Osteoblast (primary cell): ENCODE measurements at regions not wholly inside any gene's neighbourhood (a gene's known extent, or its start where the extent isn't known, plus 50 kb on each side); places are given as distances from the start of the nearest gene placed in this dataset.
"Not testable (repeated sequence)": the region's sequence is repeated elsewhere in the genome, so short reads cannot be mapped to it uniquely, and the experiment has no call there.

ENCODE experiments used
- DNase-seq: peaks from one replicate; pipeline ENCODE4 v3.0.0; 2011; ENCODE audit warnings: low spot score, mixed read lengths; ENCODE audit not compliant: insufficient read length; ENCODE audit errors: missing footprints
- H2AFZ ChIP-seq: 2 replicates; pipeline ENCODE4 v1.6.0; 2011; ENCODE audit warnings: mild to moderate bottlenecking, low read length
- H3K27ac ChIP-seq: 2 replicates; pipeline ENCODE4 v1.5.1; 2011; ENCODE audit warnings: mild to moderate bottlenecking, low read depth, low read length, moderate library complexity
- H3K27me3 ChIP-seq: 2 replicates; pipeline ENCODE4 v1.6.0; 2012; ENCODE audit warnings: mild to moderate bottlenecking, control low read depth, inconsistent platforms, low read length, moderate library complexity; ENCODE audit not compliant: insufficient read depth
- H3K36me3 ChIP-seq: 2 replicates; pipeline ENCODE4 v1.5.1; 2011; ENCODE audit warnings: mild to moderate bottlenecking, low read length, control low read depth, moderate library complexity; ENCODE audit not compliant: insufficient read depth
- H3K4me1 ChIP-seq: 2 replicates; pipeline ENCODE4 v1.5.1; 2011; ENCODE audit warnings: mild to moderate bottlenecking, low read length, control low read depth, moderate library complexity; ENCODE audit not compliant: insufficient read depth
- H3K4me2 ChIP-seq: 2 replicates; pipeline ENCODE4 v1.6.0; 2011; ENCODE audit warnings: mild to moderate bottlenecking, low read length; ENCODE audit not compliant: insufficient read depth
- H3K4me3 ChIP-seq: fragments of 200-600 bp; sonication (generic); 3 replicates; pipeline ENCODE4 v1.5.1; 2012; ENCODE audit warnings: mild to moderate bottlenecking, low read length, inconsistent platforms; ENCODE audit not compliant: insufficient read depth
- H3K79me2 ChIP-seq: 2 replicates; pipeline ENCODE4 v1.6.0; 2012; ENCODE audit warnings: mild to moderate bottlenecking, low read length, control low read depth, inconsistent platforms; ENCODE audit not compliant: insufficient read depth
- H3K9me3 ChIP-seq: 2 replicates; pipeline ENCODE4 v1.5.1; 2011; ENCODE audit warnings: low read depth, low read length, control low read depth
- H4K20me1 ChIP-seq: 2 replicates; pipeline ENCODE4 v1.6.0; 2012; ENCODE audit warnings: mild to moderate bottlenecking, low read length, control low read depth; ENCODE audit not compliant: insufficient read depth
- TF ChIP-seq, protein P1 (sequence below): IDR thresholded peaks from 2 replicates; pipeline ENCODE4 v1.5.1; 2011; ENCODE audit warnings: mild to moderate bottlenecking, low read depth, low read length, moderate library complexity; ENCODE audit errors: extremely low read depth

DNA sequence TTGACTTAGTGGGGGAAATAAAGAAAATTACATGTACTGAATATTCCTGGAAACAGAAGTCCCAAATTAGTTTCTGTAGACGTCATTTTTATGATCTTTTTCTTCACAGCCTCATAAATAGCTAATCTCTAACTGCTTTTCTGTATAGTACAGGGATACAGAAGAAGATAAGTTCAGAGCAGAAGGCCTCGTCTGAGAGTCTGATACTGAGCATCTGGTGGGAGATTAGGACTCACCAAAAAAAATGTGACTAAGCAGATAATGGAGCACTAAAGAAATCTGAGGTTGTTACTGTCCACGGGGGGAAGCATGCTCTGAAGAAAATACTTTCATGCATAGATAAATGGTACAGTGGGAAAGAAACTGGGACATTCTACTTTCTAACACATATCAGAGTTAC lies 115.3 kb upstream of the TRPC5 start:
- H4K20me1 ChIP-seq: no peaks in the 10 kb centered on the region

DNA sequence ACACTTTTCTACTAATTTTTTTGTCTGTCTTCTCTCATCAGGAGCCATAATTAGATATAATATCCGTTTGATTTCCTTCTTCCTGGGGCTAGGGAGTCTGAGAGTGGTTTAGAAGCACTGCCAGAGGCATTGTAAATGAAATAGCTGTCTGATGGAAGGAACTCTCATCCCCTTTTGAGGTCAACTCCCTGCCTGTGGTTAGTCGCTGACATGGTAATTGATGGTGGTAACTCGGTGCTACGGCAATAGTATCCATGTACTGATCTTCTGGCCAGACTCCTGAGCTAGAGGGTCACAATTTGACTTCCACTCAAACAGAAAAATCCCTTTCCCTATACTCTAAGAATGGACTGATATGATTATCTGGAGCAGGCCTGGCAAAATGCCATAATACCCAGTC lies 108.1 kb upstream of the TRPC5 start:
- no peak overlapping the region for H3K4me2 ChIP-seq
- no peaks in the 10 kb centered on the region for H4K20me1 ChIP-seq
- DNase-seq: no peak
- H2AFZ ChIP-seq: no peak overlapping the region
- H3K9me3 ChIP-seq: no peaks in the 10 kb centered on the region
- TF ChIP-seq, protein P1, sequence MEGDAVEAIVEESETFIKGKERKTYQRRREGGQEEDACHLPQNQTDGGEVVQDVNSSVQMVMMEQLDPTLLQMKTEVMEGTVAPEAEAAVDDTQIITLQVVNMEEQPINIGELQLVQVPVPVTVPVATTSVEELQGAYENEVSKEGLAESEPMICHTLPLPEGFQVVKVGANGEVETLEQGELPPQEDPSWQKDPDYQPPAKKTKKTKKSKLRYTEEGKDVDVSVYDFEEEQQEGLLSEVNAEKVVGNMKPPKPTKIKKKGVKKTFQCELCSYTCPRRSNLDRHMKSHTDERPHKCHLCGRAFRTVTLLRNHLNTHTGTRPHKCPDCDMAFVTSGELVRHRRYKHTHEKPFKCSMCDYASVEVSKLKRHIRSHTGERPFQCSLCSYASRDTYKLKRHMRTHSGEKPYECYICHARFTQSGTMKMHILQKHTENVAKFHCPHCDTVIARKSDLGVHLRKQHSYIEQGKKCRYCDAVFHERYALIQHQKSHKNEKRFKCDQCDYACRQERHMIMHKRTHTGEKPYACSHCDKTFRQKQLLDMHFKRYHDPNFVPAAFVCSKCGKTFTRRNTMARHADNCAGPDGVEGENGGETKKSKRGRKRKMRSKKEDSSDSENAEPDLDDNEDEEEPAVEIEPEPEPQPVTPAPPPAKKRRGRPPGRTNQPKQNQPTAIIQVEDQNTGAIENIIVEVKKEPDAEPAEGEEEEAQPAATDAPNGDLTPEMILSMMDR: no peak
- no peaks in the 10 kb centered on the region for H3K36me3 ChIP-seq
- H3K27me3 ChIP-seq: peaks cover 4% of the 10 kb centered on the region
- no peak overlapping the region for H3K27ac ChIP-seq
- H3K4me3 ChIP-seq: no peak overlapping the region
- H3K79me2 ChIP-seq: no peaks in the 10 kb centered on the region
- no peaks in the 10 kb centered on the region for H3K4me1 ChIP-seq

More for the DNA sequence above, 115.3 kb upstream of the TRPC5 start:
- TF ChIP-seq, protein P1: no peak
- Histone ChIP-seq H3K4me3 (no peak overlapping the region), H3K27ac (no peak overlapping the region), H3K4me1 (no peaks in the 10 kb centered on the region), H3K9me3 (no peaks in the 10 kb centered on the region), H3K27me3 (peaks cover 8% of the 10 kb centered on the region), H3K36me3 (no peaks in the 10 kb centered on the region), H3K79me2 (no peaks in the 10 kb centered on the region), H3K4me2 (no peak overlapping the region), H2AFZ (no peak overlapping the region)
- DNase-seq: no peak

DNA sequence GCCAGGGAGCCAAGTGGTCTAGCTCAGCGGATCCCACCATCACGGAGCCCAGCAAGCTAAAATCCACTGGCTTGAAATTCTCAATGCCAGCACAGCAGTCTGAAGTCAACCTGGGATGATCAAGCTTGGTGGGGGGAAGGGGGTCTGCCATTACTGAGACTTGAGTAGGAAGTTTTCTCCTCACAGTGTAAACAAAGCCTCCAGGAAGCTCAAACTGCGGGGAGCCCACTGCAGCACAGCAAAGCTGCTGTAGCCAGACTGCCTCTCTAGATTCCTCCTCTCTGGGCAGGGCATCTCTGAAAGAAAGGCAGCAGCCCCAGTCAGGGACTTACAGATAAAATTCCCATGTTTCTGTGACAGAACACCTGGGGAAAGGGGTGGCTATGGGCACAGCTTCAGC lies 98.8 kb upstream of the TRPC5 start:
- H3K4me1 ChIP-seq, H3K4me3 ChIP-seq, DNase-seq, H3K36me3 ChIP-seq, H2AFZ ChIP-seq, H3K9me3 ChIP-seq, H3K4me2 ChIP-seq, H4K20me1 ChIP-seq, H3K27me3 ChIP-seq, H3K79me2 ChIP-seq, H3K27ac ChIP-seq: not testable (repeated sequence)

DNA sequence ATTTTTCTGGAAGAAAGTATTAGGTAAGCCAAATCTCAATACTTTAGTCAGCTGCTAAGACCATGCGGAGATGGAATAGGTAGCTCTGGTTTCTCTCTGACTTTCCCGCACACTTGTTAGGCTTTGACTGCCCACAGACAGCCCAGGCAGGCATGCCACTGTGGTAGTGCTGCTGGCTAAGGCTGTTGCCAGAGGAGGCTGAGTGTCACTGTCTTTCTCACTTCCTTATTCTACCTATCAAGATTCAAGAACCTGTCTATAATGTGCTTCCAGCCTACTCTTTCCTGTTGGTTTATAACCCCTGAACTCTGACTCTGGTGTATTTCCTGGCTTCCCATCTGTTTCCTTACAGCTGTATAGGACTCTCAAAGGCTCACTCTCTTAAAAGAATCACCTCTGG lies 81.8 kb upstream of the TRPC5 start:
- no peak overlapping the region for H3K27ac ChIP-seq
- H3K36me3 ChIP-seq: no peaks in the 10 kb centered on the region
- H3K4me2 ChIP-seq: no peak overlapping the region
- no peak overlapping the region for H3K4me3 ChIP-seq
- TF ChIP-seq, protein P1: no peak
- H3K9me3 ChIP-seq: no peaks in the 10 kb centered on the region
- no peaks in the 10 kb centered on the region for H3K4me1 ChIP-seq
- H4K20me1 ChIP-seq: no peaks in the 10 kb centered on the region
- H3K79me2 ChIP-seq: no peaks in the 10 kb centered on the region
- H2AFZ ChIP-seq: no peak overlapping the region
- DNase-seq: no peak
- peaks cover 11% of the 10 kb centered on the region for H3K27me3 ChIP-seq
